B cell (primary cell): ENCODE measurements at regions not wholly inside any gene's neighbourhood (a gene's known extent, or its start where the extent isn't known, plus 50 kb on each side); places are given as distances from the start of the nearest gene placed in this dataset.

ENCODE experiments used
- ATAC-seq: fragments of 200-7000 bp; cut with Tn5 transposase; one replicate; pipeline ENCODE4 v1.10.0; 2021; ENCODE audit warnings: low read depth, mild to moderate bottlenecking, moderate number of reproducible peaks, moderate library complexity
- CTCF ChIA-PET: fragments of 350-600 bp; sonication (Branson Sonifier 250); formaldehyde crosslinking; loops from one replicate; lab custom pipeline; 2021; ENCODE audit warnings: antibody characterized with exemption, inconsistent platforms; lab: Charles Lee
- POLR2A ChIA-PET: fragments of 350-600 bp; sonication (Branson Sonifier 250); formaldehyde crosslinking; loops from one replicate; lab custom pipeline; 2021; ENCODE audit warnings: antibody characterized with exemption; lab: Charles Lee
- DNase-seq: peaks from one replicate; pipeline ENCODE4 v3.0.0; 2013
- H2AFZ ChIP-seq: 2 replicates; pipeline ENCODE4 v1.6.1; 2012; ENCODE audit warnings: mild to moderate bottlenecking, low read depth, low read length; ENCODE audit not compliant: insufficient read depth, poor library complexity, severe bottlenecking
- H3K27ac ChIP-seq, 2 donors: 1 replicate in 1 of 2; 2 replicates in 1 of 2; pipeline ENCODE4 v1.5.1; 2012 to 2013; ENCODE audit warnings: low read length in 2 of 2, mild to moderate bottlenecking in 2 of 2, moderate library complexity in 1 of 2
- H3K27me3 ChIP-seq, 4 experiments: fragments of 200-600 bp in 1 of 4; sonication (generic) in 1 of 4; replicated peaks in 1 of 4; 1 replicate in 2 of 4; 2 replicates in 2 of 4; pipeline versions ENCODE4 v1.6.1 to v1.7.0; 2013 to 2016; ENCODE audit warnings: low read length in 3 of 4, mild to moderate bottlenecking in 2 of 4, mixed read lengths in 1 of 4, moderate library complexity in 1 of 4; ENCODE audit not compliant: insufficient read depth in 4 of 4, control insufficient read depth in 3 of 4; ENCODE audit errors: control extremely low read depth in 1 of 4
- H3K36me3 ChIP-seq, 2 experiments: replicated peaks in 1 of 2; 1 replicate in 1 of 2; 2 replicates in 1 of 2; pipeline versions ENCODE4 v1.6.1 to v1.7.1; 2013; ENCODE audit warnings: low read length in 1 of 2; ENCODE audit not compliant: insufficient read depth in 2 of 2, control insufficient read depth in 1 of 2; ENCODE audit errors: control extremely low read depth in 1 of 2, extremely low read depth in 1 of 2
- H3K4me1 ChIP-seq, 2 donors: fragments of 200-600 bp in 1 of 2; sonication (generic) in 1 of 2; 1 replicate in 1 of 2; 2 replicates in 1 of 2; pipeline versions ENCODE4 v1.5.1 to v1.6.1; 2013 to 2017; ENCODE audit warnings: low read length in 2 of 2; ENCODE audit not compliant: control insufficient read depth in 2 of 2, insufficient read depth in 2 of 2
- H3K4me2 ChIP-seq: replicated peaks from 2 replicates; pipeline ENCODE3; 2012; ENCODE audit warnings: mild to moderate bottlenecking, low read depth, low read length; ENCODE audit not compliant: poor library complexity, severe bottlenecking
- H3K4me3 ChIP-seq, 5 experiments: fragments of 200-600 bp in 1 of 5; sonication (generic) in 1 of 5; 1 replicate in 3 of 5; 2 replicates in 2 of 5; pipeline versions ENCODE4 v1.5.1 to v1.7.0; 2011 to 2016; ENCODE audit warnings: low read length in 4 of 5, mild to moderate bottlenecking in 4 of 5, low read depth in 2 of 5, control low read depth in 1 of 5, moderate library complexity in 1 of 5; ENCODE audit not compliant: insufficient read depth in 1 of 5; ENCODE audit errors: control extremely low read depth in 1 of 5, extremely low read depth in 1 of 5
- H3K79me2 ChIP-seq: fragments of 200-600 bp; sonication (generic); one replicate; pipeline ENCODE4 v1.6.0; 2016; ENCODE audit warnings: low read length; ENCODE audit not compliant: control insufficient read depth, insufficient read depth
- H3K9ac ChIP-seq: fragments of 200-600 bp; sonication (generic); 2 replicates; pipeline ENCODE4 v1.6.1; 2017; ENCODE audit warnings: mild to moderate bottlenecking, low read length, moderate library complexity
- H3K9me3 ChIP-seq, 3 donors: one replicate each; pipeline versions ENCODE4 v1.6.1 to v1.7.1; 2013; ENCODE audit warnings: low read length in 2 of 3; ENCODE audit not compliant: control insufficient read depth in 2 of 3, insufficient read depth in 1 of 3; ENCODE audit errors: control extremely low read depth in 1 of 3
- H4K20me1 ChIP-seq: 2 replicates; pipeline ENCODE4 v1.6.0; 2012; ENCODE audit warnings: mild to moderate bottlenecking, low read length; ENCODE audit not compliant: insufficient read depth, control insufficient read depth, poor library complexity, severe bottlenecking
- H3K27ac Mint-ChIP-seq: one replicate; pipeline ENCODE4 v1.8.0; 2021; ENCODE audit warnings: mixed read lengths
- H3K27me3 Mint-ChIP-seq: one replicate; pipeline ENCODE4 v1.8.0; 2021; ENCODE audit warnings: mixed read lengths
- H3K4me1 Mint-ChIP-seq: one replicate; pipeline ENCODE4 v1.8.0; 2021; ENCODE audit warnings: mixed read lengths
- H3K4me3 Mint-ChIP-seq: one replicate; pipeline ENCODE4 v1.8.0; 2021; ENCODE audit warnings: mixed read lengths
- H3K9me3 Mint-ChIP-seq: one replicate; pipeline ENCODE4 v1.8.0; 2022; ENCODE audit warnings: mixed read lengths; ENCODE audit not compliant: insufficient read depth
- EZH2 ChIP-seq: IDR thresholded peaks from 2 replicates; pipeline ENCODE4 v1.6.1; 2012; ENCODE audit warnings: borderline replicate concordance, low read depth, mild to moderate bottlenecking, moderate library complexity, low read length; ENCODE audit not compliant: insufficient read depth, poor library complexity, severe bottlenecking
- WGBS: methylation state at CpG from one replicate; pipeline ENCODE4 v1.1.5; 2013; ENCODE audit warnings: missing lambda C conversion rate; ENCODE audit not compliant: insufficient coverage; 5-methylcytosine and 5-hydroxymethylcytosine counted together
- intact Hi-C: fragments of 100-400 bp; cut with micrococcal nuclease; formaldehyde crosslinking; loops from one replicate; pipeline ENCODE4 v1.10.0; 2022
- TF ChIP-seq, protein P1 (sequence below): fragments of 200-600 bp; IDR thresholded peaks from one replicate; pipeline ENCODE4 v1.8.0; 2022; ENCODE audit warnings: antibody characterized with exemption, mild to moderate bottlenecking

DNA sequence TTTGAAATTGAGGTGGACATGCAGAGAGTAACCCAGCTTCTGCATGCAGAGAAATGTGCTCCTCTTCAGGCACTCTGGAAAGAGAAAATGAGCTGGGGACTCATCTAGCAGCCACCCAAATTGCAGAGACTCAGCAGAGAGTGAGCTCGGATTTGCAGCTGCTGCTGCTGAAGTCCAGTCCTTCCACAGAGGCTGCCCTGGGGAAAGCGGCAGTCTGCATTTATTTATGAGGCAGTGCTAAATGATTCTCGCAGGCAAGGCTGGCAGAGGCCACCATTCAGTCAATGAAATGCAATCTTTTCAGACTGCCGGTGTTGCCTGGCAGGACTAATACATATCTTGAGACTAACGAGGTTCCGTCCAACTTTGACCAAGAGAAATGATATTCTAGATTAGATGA is 404.8 kb downstream of the NLGN4X start:
- no peaks in the 10 kb centered on the region for H3K27me3 ChIP-seq
- no peak overlapping the region for H2AFZ ChIP-seq
- no peak overlapping the region for H3K4me2 ChIP-seq
- H3K4me1 ChIP-seq, result no peaks in the 10 kb centered on the region
- no peaks in the 10 kb centered on the region for H3K79me2 ChIP-seq
- H3K9me3 ChIP-seq, result no peaks in the 10 kb centered on the region
- 81% methylated on average over 2 of the region's 6 CpGs for WGBS
- Mint-ChIP-seq H3K27me3 (no peaks in the 10 kb centered on the region), H3K27ac (no peak overlapping the region), H3K9me3 (no peaks in the 10 kb centered on the region), H3K4me1 (no peaks in the 10 kb centered on the region), H3K4me3 (no peak overlapping the region)
- H3K27ac ChIP-seq, result no peak overlapping the region
- H3K36me3 ChIP-seq, result no peaks in the 10 kb centered on the region
- TF ChIP-seq EZH2, result no peak
- TF ChIP-seq, protein P1, sequence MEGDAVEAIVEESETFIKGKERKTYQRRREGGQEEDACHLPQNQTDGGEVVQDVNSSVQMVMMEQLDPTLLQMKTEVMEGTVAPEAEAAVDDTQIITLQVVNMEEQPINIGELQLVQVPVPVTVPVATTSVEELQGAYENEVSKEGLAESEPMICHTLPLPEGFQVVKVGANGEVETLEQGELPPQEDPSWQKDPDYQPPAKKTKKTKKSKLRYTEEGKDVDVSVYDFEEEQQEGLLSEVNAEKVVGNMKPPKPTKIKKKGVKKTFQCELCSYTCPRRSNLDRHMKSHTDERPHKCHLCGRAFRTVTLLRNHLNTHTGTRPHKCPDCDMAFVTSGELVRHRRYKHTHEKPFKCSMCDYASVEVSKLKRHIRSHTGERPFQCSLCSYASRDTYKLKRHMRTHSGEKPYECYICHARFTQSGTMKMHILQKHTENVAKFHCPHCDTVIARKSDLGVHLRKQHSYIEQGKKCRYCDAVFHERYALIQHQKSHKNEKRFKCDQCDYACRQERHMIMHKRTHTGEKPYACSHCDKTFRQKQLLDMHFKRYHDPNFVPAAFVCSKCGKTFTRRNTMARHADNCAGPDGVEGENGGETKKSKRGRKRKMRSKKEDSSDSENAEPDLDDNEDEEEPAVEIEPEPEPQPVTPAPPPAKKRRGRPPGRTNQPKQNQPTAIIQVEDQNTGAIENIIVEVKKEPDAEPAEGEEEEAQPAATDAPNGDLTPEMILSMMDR, result no peak
- ATAC-seq (no peak), DNase-seq (no peak)
- H3K9ac ChIP-seq, result no peak overlapping the region
- intact Hi-C loops, result no loop called here
- H4K20me1 ChIP-seq, result no peaks in the 10 kb centered on the region
- ChIA-PET POLR2A (no interaction called here), CTCF (no interaction called here)
- H3K4me3 ChIP-seq, result no peak overlapping the region

DNA sequence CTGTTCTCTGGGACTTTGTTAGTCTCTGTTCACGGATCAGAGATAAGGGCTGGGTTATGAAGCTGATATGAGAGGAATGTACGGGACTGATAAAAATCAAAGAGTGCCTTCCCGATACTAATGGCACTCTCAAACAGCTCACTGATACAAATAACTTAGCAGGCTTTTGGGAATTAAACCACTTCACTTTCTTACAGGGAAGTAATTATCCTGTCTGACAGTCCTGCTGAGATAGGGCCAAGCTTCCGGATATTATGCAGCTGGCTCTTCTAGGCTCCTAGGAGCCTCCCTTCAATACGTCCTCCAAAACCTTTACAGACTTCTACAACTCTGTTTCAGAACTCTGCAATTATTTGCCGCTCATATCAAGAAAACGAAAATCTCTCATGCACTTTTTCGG is 418.0 kb downstream of the NLGN4X start:
- TF ChIP-seq, protein P1, result no peak
- ATAC-seq (no peak), DNase-seq (no peak)
- Histone ChIP-seq H3K36me3 (no peaks in the 10 kb centered on the region), H3K9ac (no peak overlapping the region), H4K20me1 (no peaks in the 10 kb centered on the region), H3K79me2 (no peaks in the 10 kb centered on the region), H3K9me3 (no peaks in the 10 kb centered on the region), H3K27ac (no peak overlapping the region), H3K27me3 (no peaks in the 10 kb centered on the region), H3K4me2 (no peak overlapping the region), H2AFZ (no peak overlapping the region), H3K4me1 (no peaks in the 10 kb centered on the region), H3K4me3 (no peak overlapping the region)
- intact Hi-C loops, result no loop called here
- CTCF ChIA-PET, result no interaction called here
- WGBS, result no CpG with 5 or more reads among the region's 8 CpGs
- H3K27ac Mint-ChIP-seq, result no peak overlapping the region
- no peak overlapping the region for H3K4me3 Mint-ChIP-seq
- POLR2A ChIA-PET, result no interaction called here
- H3K4me1 Mint-ChIP-seq, result no peaks in the 10 kb centered on the region
- no peaks in the 10 kb centered on the region for H3K27me3 Mint-ChIP-seq
- H3K9me3 Mint-ChIP-seq, result no peaks in the 10 kb centered on the region
